T-cell (primary cell): ENCODE measurements at regions not wholly inside any gene's neighbourhood (a gene's known extent, or its start where the extent isn't known, plus 50 kb on each side); places are given as distances from the start of the nearest gene placed in this dataset.

Experiments
- ATAC-seq, 4 experiments: fragments of 200-7000 bp in 3 of 4; fragments of 150-1000 bp in 1 of 4; cut with Tn5 transposase; replicated peaks in 1 of 4; 1 replicate in 3 of 4; 2 replicates in 1 of 4; pipeline ENCODE4 v1.10.0; 2021; ENCODE audit warnings: moderate library complexity in 3 of 4, mild to moderate bottlenecking in 2 of 4, moderate number of reproducible peaks in 1 of 4
- CTCF ChIA-PET, 2 donors: fragments of 300-600 bp; sonication (Branson Sonifier 250); formaldehyde crosslinking; loops; one replicate each; lab custom pipeline; 2022; ENCODE audit warnings: antibody characterized with exemption in 2 of 2; lab: Charles Lee
- POLR2A ChIA-PET, 2 donors: fragments of 300-600 bp; sonication (Branson Sonifier 250); formaldehyde crosslinking; loops; one replicate each; lab custom pipeline; 2022; ENCODE audit warnings: antibody characterized with exemption in 2 of 2; lab: Charles Lee
- DNase-seq, 35 experiments: peaks; one replicate each; pipeline versions ENCODE4 v3.0.0 to v3.0.0-alpha.2; 2013 to 2023
- H3K27ac ChIP-seq: one replicate; pipeline ENCODE4 v1.5.1; 2013; ENCODE audit warnings: low read length
- H3K27me3 ChIP-seq, 2 experiments: replicated peaks in 1 of 2; 1 replicate in 1 of 2; 2 replicates in 1 of 2; pipeline versions ENCODE4 v1.6.1 to v1.7.0; 2013; ENCODE audit warnings: low read length in 1 of 2, mixed read lengths in 1 of 2; ENCODE audit not compliant: control insufficient read depth in 2 of 2, insufficient read depth in 2 of 2; ENCODE audit errors: extremely low read depth in 1 of 2
- H3K36me3 ChIP-seq, 2 donors: 1 replicate in 1 of 2; 2 replicates in 1 of 2; pipeline versions ENCODE4 v1.6.1 to v1.7.0; 2013; ENCODE audit warnings: low read length in 1 of 2; ENCODE audit not compliant: control insufficient read depth in 2 of 2, insufficient read depth in 1 of 2; ENCODE audit errors: extremely low read depth in 1 of 2
- H3K4me1 ChIP-seq, 2 experiments: 1 replicate in 1 of 2; 2 replicates in 1 of 2; pipeline versions ENCODE4 v1.6.1 to v1.7.0; 2013; ENCODE audit warnings: low read length in 2 of 2, mixed read lengths in 1 of 2; ENCODE audit not compliant: insufficient read depth in 2 of 2, control insufficient read depth in 1 of 2; ENCODE audit errors: extremely low read depth in 1 of 2
- H3K4me3 ChIP-seq, 2 donors: 1 replicate in 1 of 2; 2 replicates in 1 of 2; pipeline versions ENCODE4 v1.5.1 to v1.7.0; 2013; ENCODE audit warnings: mild to moderate bottlenecking in 2 of 2, low read length in 1 of 2, moderate library complexity in 1 of 2; ENCODE audit not compliant: control insufficient read depth in 1 of 2; ENCODE audit errors: extremely low read depth in 1 of 2
- H3K9me3 ChIP-seq: 2 replicates; pipeline ENCODE4 v1.7.0; 2013
- H3K27ac Mint-ChIP-seq, 2 donors: one replicate each; pipeline ENCODE4 v1.8.0; 2020 to 2021; ENCODE audit warnings: mild to moderate bottlenecking in 2 of 2, mixed read lengths in 2 of 2
- H3K27me3 Mint-ChIP-seq, 2 donors: one replicate each; pipeline ENCODE4 v1.8.0; 2021 to 2022; ENCODE audit warnings: mixed read lengths in 2 of 2
- H3K36me3 Mint-ChIP-seq: one replicate; pipeline ENCODE4 v1.8.0; 2021; ENCODE audit warnings: mixed read lengths
- H3K4me1 Mint-ChIP-seq, 3 donors: one replicate each; pipeline ENCODE4 v1.8.0; 2020 to 2022; ENCODE audit warnings: mixed read lengths in 3 of 3, mild to moderate bottlenecking in 1 of 3
- H3K4me3 Mint-ChIP-seq, 3 donors: one replicate each; pipeline ENCODE4 v1.8.0; 2020 to 2022; ENCODE audit warnings: mild to moderate bottlenecking in 3 of 3, mixed read lengths in 3 of 3, moderate library complexity in 3 of 3
- H3K9me3 Mint-ChIP-seq, 3 donors: one replicate each; pipeline ENCODE4 v1.8.0; 2020 to 2022; ENCODE audit warnings: mixed read lengths in 3 of 3
- WGBS: methylation state at CpG from one replicate; pipeline ENCODE4 v1.1.5; 2013; ENCODE audit warnings: missing lambda C conversion rate; ENCODE audit not compliant: insufficient coverage; 5-methylcytosine and 5-hydroxymethylcytosine counted together

DNA sequence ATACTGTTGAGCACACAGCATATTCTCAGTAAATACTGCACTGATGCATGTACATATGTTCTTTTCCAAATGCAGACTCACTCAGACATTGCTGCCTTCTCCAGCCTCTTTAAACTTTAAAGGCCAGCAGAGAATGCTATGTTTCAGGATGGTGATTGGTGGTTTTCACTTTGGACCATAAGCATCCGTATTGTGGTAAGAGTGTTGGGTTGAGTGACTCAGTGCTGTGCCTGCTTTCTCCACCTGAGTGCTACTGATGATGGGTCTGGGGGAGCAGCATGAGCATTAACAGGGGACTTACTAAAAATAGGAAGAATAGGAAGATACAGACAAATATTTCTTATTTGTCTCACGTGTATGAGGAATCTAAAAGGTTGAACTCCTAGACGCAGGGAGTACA, 56.3 kb upstream of the ZNF92 start:
- WGBS, result 67% methylated on average over 1 of the region's 3 CpGs
- no peaks in the 10 kb centered on the region for H3K36me3 ChIP-seq
- ATAC-seq (no peak), DNase-seq (no peak)
- no peaks in the 10 kb centered on the region for H3K9me3 ChIP-seq
- H3K4me1 Mint-ChIP-seq, result no peaks in the 10 kb centered on the region
- H3K27me3 Mint-ChIP-seq, result peaks cover 0 to 6% of the 10 kb centered on the region in 2 donors
- CTCF ChIA-PET, result interaction anchor here in 1 of 2 donors (0.6 kb wide), 1 partner anchor 13 kb away, joined by 4 read pairs; no protein-coding TSS in a partner anchor
- H3K4me3 ChIP-seq, result no peak overlapping the region
- H3K27ac Mint-ChIP-seq, result no peak overlapping the region
- H3K4me1 ChIP-seq, result no peaks in the 10 kb centered on the region
- no peak overlapping the region for H3K27ac ChIP-seq
- H3K9me3 Mint-ChIP-seq, result no peaks in the 10 kb centered on the region
- POLR2A ChIA-PET, result no interaction called here
- H3K4me3 Mint-ChIP-seq, result no peak overlapping the region
- no peaks in the 10 kb centered on the region for H3K27me3 ChIP-seq
- no peaks in the 10 kb centered on the region for H3K36me3 Mint-ChIP-seq

GRCh38 chr7:65310761-65311160, 62.9 kb upstream of the ZNF92 start:
- no peaks in the 10 kb centered on the region for H3K9me3 ChIP-seq
- H3K36me3 ChIP-seq, result no peaks in the 10 kb centered on the region
- ATAC-seq, result no peak
- Mint-ChIP-seq H3K36me3 (no peaks in the 10 kb centered on the region), H3K4me3 (no peak overlapping the region), H3K27me3 (no peaks in the 10 kb centered on the region), H3K4me1 (no peaks in the 10 kb centered on the region), H3K9me3 (no peaks in the 10 kb centered on the region), H3K27ac (no peak overlapping the region)
- WGBS, result 94% methylated on average over 4 of the region's 6 CpGs
- peaks cover 0 to 3% of the 10 kb centered on the region in 2 experiments for H3K4me1 ChIP-seq
- H3K4me3 ChIP-seq, result no peak overlapping the region
- ChIA-PET POLR2A (no interaction called here), CTCF (interaction anchor here in 1 of 2 donors (1.2 kb wide), 1 partner anchor 364 kb away, joined by 3 read pairs; no protein-coding TSS in a partner anchor)
- H3K27ac ChIP-seq, result no peak overlapping the region
- peaks cover 0 to 6% of the 10 kb centered on the region in 2 experiments for H3K27me3 ChIP-seq
- DNase-seq, result no peak

GRCh38 chr7:65308300-65308678, 65.4 kb upstream of the ZNF92 start:
- no CpG with 5 or more reads among the region's 2 CpGs for WGBS
- ChIA-PET CTCF (interaction anchor here (0.6 to 3.7 kb wide), 8 partner anchors 12 to 360 kb away, joined by 3 to 22 read pairs (median 4); no protein-coding TSS in a partner anchor), POLR2A (no interaction called here)
- DNase-seq (no peak), ATAC-seq (no peak)
- peaks cover 0 to 3% of the 10 kb centered on the region in 2 experiments for H3K4me1 ChIP-seq
- Mint-ChIP-seq H3K27ac (no peak overlapping the region), H3K4me1 (no peaks in the 10 kb centered on the region), H3K36me3 (no peaks in the 10 kb centered on the region), H3K27me3 (peaks cover 0 to 3% of the 10 kb centered on the region in 2 donors), H3K9me3 (no peaks in the 10 kb centered on the region), H3K4me3 (no peak overlapping the region)
- H3K27ac ChIP-seq, result no peak overlapping the region
- no peak overlapping the region for H3K4me3 ChIP-seq
- no peaks in the 10 kb centered on the region for H3K9me3 ChIP-seq
- no peaks in the 10 kb centered on the region for H3K36me3 ChIP-seq
- H3K27me3 ChIP-seq, result peaks cover 0 to 6% of the 10 kb centered on the region in 2 experiments

GRCh38 chr7:65307651-65308299, 65.9 kb upstream of the ZNF92 start:
- peaks cover 0 to 6% of the 10 kb centered on the region in 2 experiments for H3K27me3 ChIP-seq
- POLR2A ChIA-PET, result no interaction called here
- Mint-ChIP-seq H3K4me1 (no peaks in the 10 kb centered on the region), H3K27ac (no peak overlapping the region), H3K36me3 (no peaks in the 10 kb centered on the region), H3K9me3 (no peaks in the 10 kb centered on the region), H3K27me3 (peaks cover 0 to 3% of the 10 kb centered on the region in 2 donors), H3K4me3 (no peak overlapping the region)
- no peak overlapping the region for H3K27ac ChIP-seq
- H3K4me1 ChIP-seq, result peaks cover 0 to 3% of the 10 kb centered on the region in 2 experiments
- no peaks in the 10 kb centered on the region for H3K9me3 ChIP-seq
- peak in 3 of 4 experiments; percentile 53 to 73 (median 63) for ATAC-seq
- no peak overlapping the region for H3K4me3 ChIP-seq
- CTCF ChIA-PET, result interaction anchor here (0.6 to 3.7 kb wide), 11 partner anchors 9 to 360 kb away, joined by 3 to 22 read pairs (median 3); no protein-coding TSS in a partner anchor
- H3K36me3 ChIP-seq, result no peaks in the 10 kb centered on the region
- peak in 33 of 35 experiments; percentile 3 to 72 (median 25) for DNase-seq
- whole genome bisulfite sequencing, result 20% methylated on average over 5 of the region's 8 CpGs

GRCh38 chr7:65304175-65304574, 69.5 kb upstream of the ZNF92 start:
- H3K27me3 Mint-ChIP-seq, result peaks cover 7 to 8% of the 10 kb centered on the region in 2 donors
- Histone ChIP-seq H3K4me1 (peaks cover 0 to 3% of the 10 kb centered on the region in 2 experiments), H3K27ac (no peak overlapping the region), H3K27me3 (peaks cover 0 to 14% of the 10 kb centered on the region in 2 experiments), H3K4me3 (no peak overlapping the region), H3K36me3 (no peaks in the 10 kb centered on the region), H3K9me3 (no peaks in the 10 kb centered on the region)
- ChIA-PET POLR2A (no interaction called here), CTCF (interaction anchor here (0.5 to 0.6 kb wide), 4 partner anchors 8 to 66 kb away, joined by 3 to 4 read pairs (median 4); no protein-coding TSS in a partner anchor)
- WGBS, result no CpG with 5 or more reads among the region's 1 CpG
- ATAC-seq, result no peak
- no peaks in the 10 kb centered on the region for H3K9me3 Mint-ChIP-seq
- no peak for DNase-seq
- H3K27ac Mint-ChIP-seq, result no peak overlapping the region
- H3K4me1 Mint-ChIP-seq, result no peaks in the 10 kb centered on the region
- no peaks in the 10 kb centered on the region for H3K36me3 Mint-ChIP-seq
- no peak overlapping the region for H3K4me3 Mint-ChIP-seq

- H3K27me3 Mint-ChIP-seq, result peaks cover 7 to 8% of the 10 kb centered on the region in 2 donors
- CTCF ChIA-PET, result no interaction called here
- ATAC-seq (no peak), DNase-seq (no peak)
- Histone ChIP-seq H3K9me3 (no peaks in the 10 kb centered on the region), H3K27me3 (peaks cover 0 to 15% of the 10 kb centered on the region in 2 experiments), H3K4me1 (peaks cover 0 to 3% of the 10 kb centered on the region in 2 experiments), H3K27ac (no peak overlapping the region), H3K36me3 (no peaks in the 10 kb centered on the region), H3K4me3 (no peak overlapping the region)
- no peaks in the 10 kb centered on the region for H3K36me3 Mint-ChIP-seq
- POLR2A ChIA-PET, result no interaction called here
- WGBS, result no CpG with 5 or more reads among the region's 1 CpG
- no peaks in the 10 kb centered on the region for H3K4me1 Mint-ChIP-seq
- H3K27ac Mint-ChIP-seq, result no peak overlapping the region
- H3K9me3 Mint-ChIP-seq, result no peaks in the 10 kb centered on the region
- no peak overlapping the region for H3K4me3 Mint-ChIP-seq
Measured at GRCh38 chr7:65302883-65303282, 70.8 kb upstream of the ZNF92 start.
